Parathyroid adenoma (tissue), 2 donors: ENCODE measurements at regions not wholly inside any gene's neighbourhood (a gene's known extent, or its start where the extent isn't known, plus 50 kb on each side); places are given as distances from the start of the nearest gene placed in this dataset.

Experiments
- H2AFZ ChIP-seq: fragments of 300-600 bp; sonication (generic); one replicate; pipeline ENCODE4 v1.7.0; 2017; ENCODE audit warnings: antibody characterized with exemption, mild to moderate bottlenecking
- H3K27ac ChIP-seq: fragments of 300-600 bp; sonication (generic); one replicate; pipeline ENCODE4 v1.7.0; 2017
- H3K27me3 ChIP-seq: fragments of 300-600 bp; sonication (generic); one replicate; pipeline ENCODE4 v1.7.0; 2017; ENCODE audit warnings: low read length; ENCODE audit not compliant: control insufficient read depth, insufficient read depth
- H3K36me3 ChIP-seq: fragments of 300-600 bp; sonication (generic); one replicate; pipeline ENCODE4 v1.7.0; 2017; ENCODE audit warnings: low read length; ENCODE audit not compliant: control insufficient read depth, insufficient read depth
- H3K4me1 ChIP-seq: fragments of 300-600 bp; sonication (generic); one replicate; pipeline ENCODE4 v1.7.0; 2017; ENCODE audit warnings: control low read depth
- H3K4me2 ChIP-seq: fragments of 300-600 bp; sonication (generic); one replicate; pipeline ENCODE4 v1.7.0; 2017; ENCODE audit warnings: low read length
- H3K4me3 ChIP-seq: fragments of 300-600 bp; sonication (generic); one replicate; pipeline ENCODE4 v1.7.0; 2017; ENCODE audit warnings: low read depth, low read length
- H3K79me2 ChIP-seq: fragments of 300-600 bp; sonication (generic); one replicate; pipeline ENCODE4 v1.7.0; 2017; ENCODE audit warnings: control low read depth
- H3K9ac ChIP-seq: fragments of 300-600 bp; sonication (generic); one replicate; pipeline ENCODE4 v1.7.0; 2017; ENCODE audit warnings: mild to moderate bottlenecking
- H3K9me3 ChIP-seq: fragments of 300-600 bp; sonication (generic); one replicate; pipeline ENCODE4 v1.7.0; 2017; ENCODE audit warnings: low read length; ENCODE audit not compliant: control insufficient read depth
- TF ChIP-seq, protein P1 (sequence below): fragments of 300-600 bp; sonication (generic); IDR thresholded peaks from one replicate; pipeline ENCODE4 v1.7.0; 2017; ENCODE audit warnings: antibody characterized with exemption, mild to moderate bottlenecking
- donor health status: primary hyperparathyroidism.

DNA sequence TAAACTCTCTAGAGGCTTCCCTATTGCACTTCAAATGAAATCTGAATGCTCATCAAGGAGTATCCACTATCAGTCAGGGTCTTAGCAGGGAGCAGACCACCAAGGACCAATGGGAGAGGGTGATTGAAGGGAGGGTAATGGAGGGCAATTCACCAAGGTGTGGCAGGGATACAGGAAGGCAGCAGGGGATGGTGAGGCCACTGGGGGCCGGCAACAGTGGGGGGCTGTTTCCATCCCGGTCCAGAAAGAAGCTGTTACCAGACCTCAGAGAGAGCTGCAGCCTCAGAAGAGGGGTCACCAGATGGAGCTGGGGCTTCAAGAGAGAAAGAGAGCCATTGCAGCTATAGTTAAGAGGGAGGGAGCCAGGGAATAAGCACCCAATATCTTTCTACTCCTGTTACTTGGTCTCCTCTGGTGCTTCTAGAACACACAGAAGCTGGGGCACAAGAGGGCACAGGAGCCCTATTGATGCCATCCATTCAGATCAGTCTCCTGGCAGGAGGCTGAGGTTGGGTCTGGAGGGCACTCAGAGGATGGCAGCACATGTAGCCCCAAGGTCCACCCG is 417.6 kb downstream of the PTPRU start:
- Histone ChIP-seq H2AFZ (no peak overlapping the region), H3K4me3 (no peak overlapping the region), H3K36me3 (no peaks in the 10 kb centered on the region), H3K4me2 (no peak overlapping the region), H3K9me3 (no peaks in the 10 kb centered on the region), H3K27me3 (no peaks in the 10 kb centered on the region), H3K27ac (no peak overlapping the region), H3K4me1 (no peaks in the 10 kb centered on the region), H3K9ac (no peak overlapping the region), H3K79me2 (no peaks in the 10 kb centered on the region)
- TF ChIP-seq, protein P1, sequence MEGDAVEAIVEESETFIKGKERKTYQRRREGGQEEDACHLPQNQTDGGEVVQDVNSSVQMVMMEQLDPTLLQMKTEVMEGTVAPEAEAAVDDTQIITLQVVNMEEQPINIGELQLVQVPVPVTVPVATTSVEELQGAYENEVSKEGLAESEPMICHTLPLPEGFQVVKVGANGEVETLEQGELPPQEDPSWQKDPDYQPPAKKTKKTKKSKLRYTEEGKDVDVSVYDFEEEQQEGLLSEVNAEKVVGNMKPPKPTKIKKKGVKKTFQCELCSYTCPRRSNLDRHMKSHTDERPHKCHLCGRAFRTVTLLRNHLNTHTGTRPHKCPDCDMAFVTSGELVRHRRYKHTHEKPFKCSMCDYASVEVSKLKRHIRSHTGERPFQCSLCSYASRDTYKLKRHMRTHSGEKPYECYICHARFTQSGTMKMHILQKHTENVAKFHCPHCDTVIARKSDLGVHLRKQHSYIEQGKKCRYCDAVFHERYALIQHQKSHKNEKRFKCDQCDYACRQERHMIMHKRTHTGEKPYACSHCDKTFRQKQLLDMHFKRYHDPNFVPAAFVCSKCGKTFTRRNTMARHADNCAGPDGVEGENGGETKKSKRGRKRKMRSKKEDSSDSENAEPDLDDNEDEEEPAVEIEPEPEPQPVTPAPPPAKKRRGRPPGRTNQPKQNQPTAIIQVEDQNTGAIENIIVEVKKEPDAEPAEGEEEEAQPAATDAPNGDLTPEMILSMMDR: no peak

DNA sequence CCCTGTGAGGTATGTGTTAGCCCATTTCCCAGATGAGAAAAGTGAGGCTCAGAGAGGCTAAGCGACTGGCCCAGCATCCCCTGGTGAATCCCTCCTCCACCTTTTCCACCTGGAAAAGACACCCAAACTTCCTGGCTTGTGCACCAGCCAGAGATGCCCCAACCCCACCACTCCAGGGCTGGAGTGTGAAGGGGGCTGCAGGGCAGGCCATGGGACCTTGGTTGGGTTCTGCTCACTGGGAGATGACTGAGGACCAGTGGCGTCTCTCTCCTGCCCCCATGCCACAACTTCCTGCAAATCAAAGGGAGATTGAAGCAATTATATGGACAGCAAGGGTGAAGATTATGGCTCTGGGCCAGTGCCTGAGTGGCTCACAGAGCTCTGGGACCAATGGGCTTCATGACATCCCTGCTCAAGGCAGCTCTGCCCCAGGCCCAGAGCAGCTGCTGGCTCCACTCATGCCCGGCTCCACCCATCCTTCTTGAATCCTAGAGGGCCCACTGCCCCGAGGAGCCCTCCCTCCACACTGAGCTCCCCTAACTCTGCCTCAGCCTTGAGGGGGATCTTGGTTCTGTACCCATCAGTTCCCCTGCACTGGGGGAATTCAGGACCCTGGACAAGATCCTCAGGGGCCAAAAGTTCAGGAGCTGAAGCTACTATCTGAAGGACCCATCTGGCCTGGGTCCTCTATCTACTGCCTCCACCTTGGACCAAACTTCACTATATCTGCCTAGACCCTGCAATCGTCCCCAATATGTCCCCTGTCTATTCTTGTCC is 416.9 kb downstream of the PTPRU start:
- no peak overlapping the region for H3K9ac ChIP-seq
- no peak overlapping the region for H2AFZ ChIP-seq
- no peaks in the 10 kb centered on the region for H3K36me3 ChIP-seq
- no peaks in the 10 kb centered on the region for H3K9me3 ChIP-seq
- no peaks in the 10 kb centered on the region for H3K4me1 ChIP-seq
- TF ChIP-seq, protein P1: no peak
- H3K4me3 ChIP-seq: no peak overlapping the region
- no peak overlapping the region for H3K27ac ChIP-seq
- H3K4me2 ChIP-seq: no peak overlapping the region
- no peaks in the 10 kb centered on the region for H3K27me3 ChIP-seq
- H3K79me2 ChIP-seq: no peaks in the 10 kb centered on the region

DNA sequence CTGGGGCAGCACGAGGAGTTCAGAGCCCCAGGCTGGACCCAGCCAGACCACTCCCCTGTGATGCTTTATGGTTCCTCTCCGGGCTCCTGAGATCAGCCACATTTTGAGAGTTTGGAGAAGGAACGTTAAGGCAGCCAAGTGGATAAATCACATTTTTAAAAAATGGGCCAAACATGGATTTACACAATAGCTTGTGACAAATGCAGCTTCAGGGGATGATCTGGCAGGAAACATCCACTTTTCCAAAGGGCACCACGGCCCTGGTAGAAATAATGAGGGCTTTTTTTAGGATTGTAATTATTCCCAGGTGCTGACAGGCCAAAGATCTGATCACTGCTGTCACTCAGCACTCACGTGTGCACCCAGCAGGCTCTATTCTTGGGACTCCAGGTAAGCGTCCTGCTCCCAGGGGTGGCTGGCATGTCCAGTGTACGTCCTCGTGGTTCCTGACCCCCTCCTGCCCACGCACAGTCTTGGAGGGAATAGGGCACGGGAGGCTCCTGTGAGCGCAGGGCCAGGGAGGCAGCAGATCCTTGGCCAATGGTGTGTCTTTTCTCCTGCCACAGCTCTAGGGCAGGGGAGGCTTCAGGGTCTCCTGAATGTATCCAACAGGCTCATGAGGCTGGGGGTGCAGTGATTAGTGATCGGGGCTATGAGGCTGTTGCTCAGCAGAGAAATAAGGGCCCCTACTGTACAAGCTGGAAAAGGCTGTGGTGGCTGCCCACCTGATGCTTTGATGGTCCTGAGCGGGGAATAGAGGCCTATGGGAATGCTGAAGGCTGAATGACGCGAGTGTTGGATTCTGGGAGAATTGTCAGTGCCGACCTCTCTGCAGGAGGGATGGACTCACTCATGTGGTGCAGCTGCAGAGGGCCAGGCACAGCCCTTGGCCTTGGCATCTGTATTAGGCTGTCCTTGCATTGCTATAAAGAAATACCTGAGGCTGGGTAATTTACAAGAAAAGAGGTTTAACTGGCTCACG is 415.7 kb downstream of the PTPRU start:
- no peaks in the 10 kb centered on the region for H3K9me3 ChIP-seq
- TF ChIP-seq, protein P1: no peak

DNA sequence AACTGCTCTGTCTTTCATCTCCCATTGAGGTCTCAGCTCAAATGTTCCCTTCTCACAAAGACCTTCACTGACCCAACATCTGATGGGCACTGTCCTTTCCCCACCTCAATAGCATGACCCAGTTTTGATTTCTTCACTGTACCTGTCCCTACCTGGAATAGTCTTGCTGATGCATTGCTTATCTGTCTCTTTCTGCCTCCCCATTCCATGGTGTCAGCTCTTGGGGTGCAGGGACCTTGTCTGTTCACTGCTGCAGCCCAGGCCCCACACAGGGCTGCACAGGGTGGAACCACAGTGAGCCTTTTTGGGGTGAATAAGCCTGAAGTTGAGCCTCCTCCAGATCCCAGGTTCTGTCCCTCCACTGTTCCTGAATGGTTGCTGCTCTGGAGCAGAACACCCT is 414.9 kb downstream of the PTPRU start:
- Histone ChIP-seq H2AFZ (no peak overlapping the region), H3K27ac (no peak overlapping the region), H3K4me1 (no peaks in the 10 kb centered on the region), H3K4me2 (no peak overlapping the region), H3K4me3 (no peak overlapping the region), H3K27me3 (no peaks in the 10 kb centered on the region), H3K9ac (no peak overlapping the region), H3K79me2 (no peaks in the 10 kb centered on the region), H3K9me3 (no peaks in the 10 kb centered on the region), H3K36me3 (no peaks in the 10 kb centered on the region)
- TF ChIP-seq, protein P1: no peak

More for the DNA sequence above, 415.7 kb downstream of the PTPRU start:
- no peak overlapping the region for H3K27ac ChIP-seq
- no peaks in the 10 kb centered on the region for H3K4me1 ChIP-seq
- H3K4me2 ChIP-seq: no peak overlapping the region
- no peaks in the 10 kb centered on the region for H3K79me2 ChIP-seq
- no peak overlapping the region for H3K4me3 ChIP-seq
- no peak overlapping the region for H2AFZ ChIP-seq
- no peak overlapping the region for H3K9ac ChIP-seq
- no peaks in the 10 kb centered on the region for H3K36me3 ChIP-seq
- H3K27me3 ChIP-seq: no peaks in the 10 kb centered on the region
